GM23338 (cell line): ENCODE measurements at regions not wholly inside any gene's neighbourhood (a gene's known extent, or its start where the extent isn't known, plus 50 kb on each side); places are given as distances from the start of the nearest gene placed in this dataset.

Source experiments
- ATAC-seq: fragments of 200-7000 bp; cut with Tn5 transposase; 3 replicates; pipeline ENCODE4 v1.9.1; 2020
- DNase-seq: peaks from one replicate; pipeline ENCODE4 v3.0.0-alpha.2; 2015; ENCODE audit warnings: low spot score
- H2AFZ ChIP-seq: fragments of 200-600 bp; sonication (generic); 2 replicates; pipeline ENCODE4 v1.8.0; 2016; ENCODE audit warnings: antibody characterized with exemption, mild to moderate bottlenecking, moderate library complexity
- H3F3A ChIP-seq: fragments of 200-600 bp; sonication (generic); replicated peaks from 2 replicates; pipeline ENCODE4 v1.8.0; 2017; ENCODE audit warnings: antibody characterized with exemption, mixed run types, low read depth
- H3K27ac ChIP-seq: fragments of 200-600 bp; sonication (generic); 2 replicates; pipeline ENCODE4 v1.6.1; 2016; ENCODE audit warnings: low read depth
- H3K27me3 ChIP-seq: fragments of 200-600 bp; sonication (generic); 2 replicates; pipeline ENCODE4 v1.8.0; 2016; ENCODE audit warnings: mild to moderate bottlenecking, mixed run types, moderate library complexity; ENCODE audit not compliant: insufficient read depth
- H3K36me3 ChIP-seq: fragments of 200-600 bp; sonication (generic); 2 replicates; pipeline ENCODE4 v1.8.0; 2016; ENCODE audit warnings: mild to moderate bottlenecking; ENCODE audit not compliant: insufficient read depth
- H3K4me1 ChIP-seq: fragments of 200-600 bp; sonication (generic); 2 replicates; pipeline ENCODE4 v1.8.0; 2016; ENCODE audit warnings: mild to moderate bottlenecking, moderate library complexity; ENCODE audit not compliant: insufficient read depth
- H3K4me2 ChIP-seq: fragments of 200-600 bp; sonication (generic); 2 replicates; pipeline ENCODE4 v1.7.1; 2017; ENCODE audit warnings: mixed run types
- H3K4me3 ChIP-seq: fragments of 200-600 bp; sonication (generic); 2 replicates; pipeline ENCODE4 v1.6.1; 2016; ENCODE audit warnings: mixed run types
- H3K79me2 ChIP-seq: fragments of 200-600 bp; sonication (generic); replicated peaks from 2 replicates; pipeline ENCODE4 v1.8.0; 2017; ENCODE audit warnings: mild to moderate bottlenecking; ENCODE audit not compliant: insufficient read depth
- H3K9me2 ChIP-seq: fragments of 200-600 bp; sonication (generic); 2 replicates; pipeline ENCODE4 v1.8.0; 2017; ENCODE audit not compliant: insufficient read depth
- H4K20me1 ChIP-seq: fragments of 200-600 bp; sonication (generic); replicated peaks from 2 replicates; pipeline ENCODE4 v1.8.0; 2017; ENCODE audit warnings: mild to moderate bottlenecking; ENCODE audit not compliant: insufficient read depth
- H3K27ac Mint-ChIP-seq: 2 replicates; pipeline ENCODE4 v1.8.0; 2020; ENCODE audit warnings: inconsistent platforms, mild to moderate bottlenecking, moderate library complexity, mixed read lengths
- H3K27me3 Mint-ChIP-seq: 3 replicates; pipeline ENCODE4 v1.8.0; 2022; ENCODE audit warnings: low read depth, mild to moderate bottlenecking, moderate library complexity, mixed read lengths, inconsistent platforms; ENCODE audit not compliant: insufficient read depth, poor library complexity
- H3K36me3 Mint-ChIP-seq: 3 replicates; pipeline ENCODE4 v1.8.0; 2021; ENCODE audit warnings: low read depth, mild to moderate bottlenecking, inconsistent platforms, moderate library complexity, mixed read lengths
- H3K4me1 Mint-ChIP-seq: 3 replicates; pipeline ENCODE4 v1.8.0; 2020; ENCODE audit warnings: mild to moderate bottlenecking, inconsistent platforms, mixed read lengths
- H3K4me3 Mint-ChIP-seq: 3 replicates; pipeline ENCODE4 v1.8.0; 2021; ENCODE audit warnings: moderate library complexity, mild to moderate bottlenecking, inconsistent platforms, mixed read lengths
- H3K9me3 Mint-ChIP-seq: 3 replicates; pipeline ENCODE4 v1.8.0; 2020; ENCODE audit warnings: moderate library complexity, mild to moderate bottlenecking, inconsistent platforms, mixed read lengths
- CREB1 ChIP-seq: fragments of 250-450 bp; sonication (Bioruptor Pico); IDR thresholded peaks from 2 replicates; pipeline ENCODE4 v1.5.0; 2020; ENCODE audit warnings: low read depth, mild to moderate bottlenecking, moderate library complexity
- EZH2 ChIP-seq: fragments of 200-600 bp; sonication (generic); IDR thresholded peaks from one replicate; pipeline ENCODE4 v1.8.0; 2017; ENCODE audit warnings: antibody characterized with exemption, mild to moderate bottlenecking, low read depth; ENCODE audit not compliant: unreplicated experiment
- EZH2phosphoT487 ChIP-seq: fragments of 200-600 bp; sonication (generic); IDR thresholded peaks from one replicate; pipeline ENCODE4 v1.8.1; 2018; ENCODE audit warnings: antibody characterized with exemption; ENCODE audit not compliant: unreplicated experiment
- JUNB ChIP-seq: IDR thresholded peaks from one replicate; pipeline ENCODE4 v1.6.1; 2016; ENCODE audit warnings: antibody characterized with exemption; ENCODE audit not compliant: unreplicated experiment
- NANOG ChIP-seq: IDR thresholded peaks from 2 replicates; pipeline ENCODE4 v1.6.1; 2016; ENCODE audit warnings: antibody characterized with exemption, borderline replicate concordance
- STAT1 ChIP-seq: IDR thresholded peaks from one replicate; pipeline ENCODE4 v1.6.1; 2016; ENCODE audit warnings: antibody characterized with exemption; ENCODE audit not compliant: unreplicated experiment
- ZNF114 ChIP-seq: fragments of 250-450 bp; sonication (Bioruptor Pico); IDR thresholded peaks from 2 replicates; pipeline ENCODE4 v1.5.0; 2020; ENCODE audit warnings: mild to moderate bottlenecking, moderate library complexity
- ZNF331 ChIP-seq: fragments of 250-450 bp; sonication (Bioruptor Pico); IDR thresholded peaks from 2 replicates; pipeline ENCODE4 v1.5.0; 2020; ENCODE audit warnings: low read depth, mild to moderate bottlenecking, moderate library complexity
- TF ChIP-seq, protein P1 (sequence below): fragments of 250-450 bp; sonication (Bioruptor Pico); IDR thresholded peaks from 2 replicates; pipeline ENCODE4 v1.5.0; 2020; ENCODE audit warnings: mild to moderate bottlenecking, moderate library complexity
- TF ChIP-seq, protein P2 (sequence below): IDR thresholded peaks from 2 replicates; pipeline ENCODE4 v1.6.1; 2016; ENCODE audit warnings: antibody characterized with exemption
- TF ChIP-seq, protein P3 (sequence below), 2 experiments: fragments of 200-600 bp in 1 of 2; sonication (generic) in 1 of 2; conservative IDR thresholded peaks; 2 replicates each; pipeline versions ENCODE4 v1.5.1 to v1.6.1; 2016 to 2017; ENCODE audit warnings: antibody characterized with exemption in 2 of 2, low read depth in 2 of 2, mild to moderate bottlenecking in 2 of 2, moderate library complexity in 1 of 2

GRCh38 chr1:68624233-68624632, 127.4 kb upstream of the DEPDC1 start:
- H3K4me1 Mint-ChIP-seq, result peaks cover 6% of the 10 kb centered on the region; the same call in 2 of the 3 replicates
- no peak overlapping the region for H3K27ac Mint-ChIP-seq
- H3K9me3 Mint-ChIP-seq, result peaks cover 31% of the 10 kb centered on the region
- ATAC-seq (no peak), DNase-seq (peak; percentile 18)
- no peaks in the 10 kb centered on the region for H3K9me2 ChIP-seq
- no peak overlapping the region for H3K4me3 ChIP-seq
- no peak overlapping the region for H3K27ac ChIP-seq
- H3K27me3 ChIP-seq, result no peaks in the 10 kb centered on the region
- H3K79me2 ChIP-seq, result no peaks in the 10 kb centered on the region
- no peak for TF ChIP-seq ZNF331
- TF ChIP-seq, protein P1, sequence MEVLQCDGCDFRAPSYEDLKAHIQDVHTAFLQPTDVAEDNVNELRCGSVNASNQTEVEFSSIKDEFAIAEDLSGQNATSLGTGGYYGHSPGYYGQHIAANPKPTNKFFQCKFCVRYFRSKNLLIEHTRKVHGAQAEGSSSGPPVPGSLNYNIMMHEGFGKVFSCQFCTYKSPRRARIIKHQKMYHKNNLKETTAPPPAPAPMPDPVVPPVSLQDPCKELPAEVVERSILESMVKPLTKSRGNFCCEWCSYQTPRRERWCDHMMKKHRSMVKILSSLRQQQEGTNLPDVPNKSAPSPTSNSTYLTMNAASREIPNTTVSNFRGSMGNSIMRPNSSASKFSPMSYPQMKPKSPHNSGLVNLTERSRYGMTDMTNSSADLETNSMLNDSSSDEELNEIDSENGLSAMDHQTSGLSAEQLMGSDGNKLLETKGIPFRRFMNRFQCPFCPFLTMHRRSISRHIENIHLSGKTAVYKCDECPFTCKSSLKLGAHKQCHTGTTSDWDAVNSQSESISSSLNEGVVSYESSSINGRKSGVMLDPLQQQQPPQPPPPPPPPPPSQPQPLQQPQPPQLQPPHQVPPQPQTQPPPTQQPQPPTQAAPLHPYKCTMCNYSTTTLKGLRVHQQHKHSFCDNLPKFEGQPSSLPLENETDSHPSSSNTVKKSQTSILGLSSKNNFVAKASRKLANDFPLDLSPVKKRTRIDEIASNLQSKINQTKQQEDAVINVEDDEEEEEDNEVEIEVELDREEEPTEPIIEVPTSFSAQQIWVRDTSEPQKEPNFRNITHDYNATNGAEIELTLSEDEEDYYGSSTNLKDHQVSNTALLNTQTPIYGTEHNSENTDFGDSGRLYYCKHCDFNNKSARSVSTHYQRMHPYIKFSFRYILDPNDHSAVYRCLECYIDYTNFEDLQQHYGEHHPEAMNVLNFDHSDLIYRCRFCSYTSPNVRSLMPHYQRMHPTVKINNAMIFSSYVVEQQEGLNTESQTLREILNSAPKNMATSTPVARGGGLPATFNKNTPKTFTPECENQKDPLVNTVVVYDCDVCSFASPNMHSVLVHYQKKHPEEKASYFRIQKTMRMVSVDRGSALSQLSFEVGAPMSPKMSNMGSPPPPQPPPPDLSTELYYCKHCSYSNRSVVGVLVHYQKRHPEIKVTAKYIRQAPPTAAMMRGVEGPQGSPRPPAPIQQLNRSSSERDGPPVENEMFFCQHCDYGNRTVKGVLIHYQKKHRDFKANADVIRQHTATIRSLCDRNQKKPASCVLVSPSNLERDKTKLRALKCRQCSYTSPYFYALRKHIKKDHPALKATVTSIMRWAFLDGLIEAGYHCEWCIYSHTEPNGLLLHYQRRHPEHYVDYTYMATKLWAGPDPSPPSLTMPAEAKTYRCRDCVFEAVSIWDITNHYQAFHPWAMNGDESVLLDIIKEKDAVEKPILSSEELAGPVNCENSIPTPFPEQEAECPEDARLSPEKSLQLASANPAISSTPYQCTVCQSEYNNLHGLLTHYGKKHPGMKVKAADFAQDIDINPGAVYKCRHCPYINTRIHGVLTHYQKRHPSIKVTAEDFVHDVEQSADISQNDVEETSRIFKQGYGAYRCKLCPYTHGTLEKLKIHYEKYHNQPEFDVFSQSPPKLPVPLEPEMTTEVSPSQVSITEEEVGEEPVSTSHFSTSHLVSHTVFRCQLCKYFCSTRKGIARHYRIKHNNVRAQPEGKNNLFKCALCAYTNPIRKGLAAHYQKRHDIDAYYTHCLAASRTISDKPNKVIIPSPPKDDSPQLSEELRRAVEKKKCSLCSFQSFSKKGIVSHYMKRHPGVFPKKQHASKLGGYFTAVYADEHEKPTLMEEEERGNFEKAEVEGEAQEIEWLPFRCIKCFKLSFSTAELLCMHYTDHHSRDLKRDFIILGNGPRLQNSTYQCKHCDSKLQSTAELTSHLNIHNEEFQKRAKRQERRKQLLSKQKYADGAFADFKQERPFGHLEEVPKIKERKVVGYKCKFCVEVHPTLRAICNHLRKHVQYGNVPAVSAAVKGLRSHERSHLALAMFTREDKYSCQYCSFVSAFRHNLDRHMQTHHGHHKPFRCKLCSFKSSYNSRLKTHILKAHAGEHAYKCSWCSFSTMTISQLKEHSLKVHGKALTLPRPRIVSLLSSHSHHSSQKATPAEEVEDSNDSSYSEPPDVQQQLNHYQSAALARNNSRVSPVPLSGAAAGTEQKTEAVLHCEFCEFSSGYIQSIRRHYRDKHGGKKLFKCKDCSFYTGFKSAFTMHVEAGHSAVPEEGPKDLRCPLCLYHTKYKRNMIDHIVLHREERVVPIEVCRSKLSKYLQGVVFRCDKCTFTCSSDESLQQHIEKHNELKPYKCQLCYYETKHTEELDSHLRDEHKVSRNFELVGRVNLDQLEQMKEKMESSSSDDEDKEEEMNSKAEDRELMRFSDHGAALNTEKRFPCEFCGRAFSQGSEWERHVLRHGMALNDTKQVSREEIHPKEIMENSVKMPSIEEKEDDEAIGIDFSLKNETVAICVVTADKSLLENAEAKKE (CRISPR knock-in tag), result 0 out of 2 replicates have a peak, but pooled peaks have one; percentile 18
- peaks cover 23% of the 10 kb centered on the region; the same call in 2 of the 3 replicates for H3K36me3 Mint-ChIP-seq
- H3K27me3 Mint-ChIP-seq, result peaks cover 2% of the 10 kb centered on the region
- no peaks in the 10 kb centered on the region for H3K4me1 ChIP-seq
- no peak overlapping the region for H2AFZ ChIP-seq
- no peak overlapping the region for H3K4me3 Mint-ChIP-seq
- no peaks in the 10 kb centered on the region for H3F3A ChIP-seq
- no peaks in the 10 kb centered on the region for H4K20me1 ChIP-seq
- peaks cover 10% of the 10 kb centered on the region; the same call in 1 of the 2 replicates for H3K36me3 ChIP-seq
- H3K4me2 ChIP-seq, result no peak overlapping the region

DNA sequence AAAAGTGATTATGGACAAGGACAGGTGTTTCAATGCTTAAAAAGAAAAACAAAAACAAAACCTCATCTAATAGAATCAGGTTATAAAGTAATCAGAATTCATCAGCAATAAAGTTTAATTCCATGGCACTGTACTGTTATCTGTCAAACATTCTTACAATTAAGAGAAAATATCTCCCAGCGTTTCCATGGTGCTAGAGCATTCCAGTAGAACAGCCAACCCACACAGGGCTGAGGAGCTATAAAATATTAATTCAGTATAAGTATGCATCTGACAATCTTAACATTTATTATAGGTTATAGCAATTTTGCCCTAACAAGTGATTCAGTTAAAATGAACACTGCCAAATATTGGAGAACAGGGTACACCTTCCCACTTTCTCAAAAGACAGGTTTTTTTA, 128.7 kb upstream of the DEPDC1 start:
- H3K4me2 ChIP-seq, result no peak overlapping the region
- Mint-ChIP-seq H3K27ac (no peak overlapping the region), H3K4me1 (peaks cover 6% of the 10 kb centered on the region; the same call in 2 of the 3 replicates), H3K9me3 (peaks cover 17% of the 10 kb centered on the region), H3K36me3 (peaks cover 13% of the 10 kb centered on the region; the same call in 2 of the 3 replicates), H3K4me3 (no peak overlapping the region), H3K27me3 (peaks cover 2% of the 10 kb centered on the region)
- H3K4me1 ChIP-seq, result no peaks in the 10 kb centered on the region
- no peak for ATAC-seq
- no peaks in the 10 kb centered on the region for H3F3A ChIP-seq
- H3K79me2 ChIP-seq, result no peaks in the 10 kb centered on the region
- H3K4me3 ChIP-seq, result no peak overlapping the region
- H3K27me3 ChIP-seq, result no peaks in the 10 kb centered on the region
- H3K36me3 ChIP-seq, result peaks cover 10% of the 10 kb centered on the region; the same call in 1 of the 2 replicates
- H3K27ac ChIP-seq, result no peak overlapping the region
- DNase-seq, result no peak
- H2AFZ ChIP-seq, result no peak overlapping the region
- no peaks in the 10 kb centered on the region for H4K20me1 ChIP-seq
- no peaks in the 10 kb centered on the region for H3K9me2 ChIP-seq
- TF ChIP-seq EZH2 (no peak), EZH2phosphoT487 (no peak), ZNF114 (CRISPR knock-in tag) (no peak), JUNB (no peak), CREB1 (CRISPR knock-in tag) (no peak), ZNF331 (no peak), NANOG (no peak), STAT1 (no peak)
- TF ChIP-seq, protein P2, sequence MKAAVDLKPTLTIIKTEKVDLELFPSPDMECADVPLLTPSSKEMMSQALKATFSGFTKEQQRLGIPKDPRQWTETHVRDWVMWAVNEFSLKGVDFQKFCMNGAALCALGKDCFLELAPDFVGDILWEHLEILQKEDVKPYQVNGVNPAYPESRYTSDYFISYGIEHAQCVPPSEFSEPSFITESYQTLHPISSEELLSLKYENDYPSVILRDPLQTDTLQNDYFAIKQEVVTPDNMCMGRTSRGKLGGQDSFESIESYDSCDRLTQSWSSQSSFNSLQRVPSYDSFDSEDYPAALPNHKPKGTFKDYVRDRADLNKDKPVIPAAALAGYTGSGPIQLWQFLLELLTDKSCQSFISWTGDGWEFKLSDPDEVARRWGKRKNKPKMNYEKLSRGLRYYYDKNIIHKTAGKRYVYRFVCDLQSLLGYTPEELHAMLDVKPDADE, result no peak
- TF ChIP-seq, protein P3, sequence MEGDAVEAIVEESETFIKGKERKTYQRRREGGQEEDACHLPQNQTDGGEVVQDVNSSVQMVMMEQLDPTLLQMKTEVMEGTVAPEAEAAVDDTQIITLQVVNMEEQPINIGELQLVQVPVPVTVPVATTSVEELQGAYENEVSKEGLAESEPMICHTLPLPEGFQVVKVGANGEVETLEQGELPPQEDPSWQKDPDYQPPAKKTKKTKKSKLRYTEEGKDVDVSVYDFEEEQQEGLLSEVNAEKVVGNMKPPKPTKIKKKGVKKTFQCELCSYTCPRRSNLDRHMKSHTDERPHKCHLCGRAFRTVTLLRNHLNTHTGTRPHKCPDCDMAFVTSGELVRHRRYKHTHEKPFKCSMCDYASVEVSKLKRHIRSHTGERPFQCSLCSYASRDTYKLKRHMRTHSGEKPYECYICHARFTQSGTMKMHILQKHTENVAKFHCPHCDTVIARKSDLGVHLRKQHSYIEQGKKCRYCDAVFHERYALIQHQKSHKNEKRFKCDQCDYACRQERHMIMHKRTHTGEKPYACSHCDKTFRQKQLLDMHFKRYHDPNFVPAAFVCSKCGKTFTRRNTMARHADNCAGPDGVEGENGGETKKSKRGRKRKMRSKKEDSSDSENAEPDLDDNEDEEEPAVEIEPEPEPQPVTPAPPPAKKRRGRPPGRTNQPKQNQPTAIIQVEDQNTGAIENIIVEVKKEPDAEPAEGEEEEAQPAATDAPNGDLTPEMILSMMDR (conservative IDR thresholded peaks at IDR 0.05; ENCODE audit: low read depth in 2 of 2), result no peak
